Neural cell (in vitro differentiated cells): ENCODE measurements at regions not wholly inside any gene's neighbourhood (a gene's known extent, or its start where the extent isn't known, plus 50 kb on each side); places are given as distances from the start of the nearest gene placed in this dataset.

Experiments
- H2AFZ ChIP-seq: fragments of 200-600, 300-800 bp; sonication (generic), shearing (Covaris generic); 2 replicates; pipeline ENCODE4 v1.6.0; 2014; ENCODE audit warnings: low read depth, mild to moderate bottlenecking, antibody characterized with exemption, low read length, moderate library complexity
- H3F3A ChIP-seq: fragments of 200-600 bp; shearing (Covaris generic); 2 replicates; pipeline ENCODE4 v1.6.1; 2016; ENCODE audit warnings: mild to moderate bottlenecking, moderate library complexity, mixed read lengths, antibody characterized with exemption, low read length; ENCODE audit not compliant: insufficient read depth, poor library complexity, severe bottlenecking
- H3K27ac ChIP-seq: fragments of 200-600, 300-800 bp; sonication (generic), shearing (Covaris generic); 2 replicates; pipeline ENCODE4 v1.5.1; 2014; ENCODE audit warnings: mild to moderate bottlenecking, low read length, moderate library complexity
- H3K27me3 ChIP-seq: fragments of 300-800, 200-600 bp; sonication (generic), shearing (Covaris generic); 2 replicates; pipeline ENCODE4 v1.6.0; 2014; ENCODE audit warnings: mild to moderate bottlenecking, low read depth, low read length, moderate library complexity; ENCODE audit not compliant: insufficient read depth
- H3K36me3 ChIP-seq: fragments of 300-800, 200-600 bp; sonication (generic), shearing (Covaris generic); 2 replicates; pipeline ENCODE4 v1.5.1; 2014; ENCODE audit warnings: mild to moderate bottlenecking, antibody characterized with exemption, low read length, moderate library complexity; ENCODE audit not compliant: insufficient read depth
- H3K4me2 ChIP-seq: fragments of 300-800, 200-600 bp; sonication (generic), shearing (Covaris generic); 2 replicates; pipeline ENCODE4 v1.6.0; 2014; ENCODE audit warnings: mild to moderate bottlenecking, low read length
- H3K4me3 ChIP-seq: fragments of 300-800, 200-600 bp; sonication (generic), shearing (Covaris generic); 2 replicates; pipeline ENCODE4 v1.5.1; 2014; ENCODE audit warnings: mild to moderate bottlenecking, low read length, moderate library complexity
- H3K79me2 ChIP-seq: fragments of 200-600 bp; shearing (Covaris generic); replicated peaks from 2 replicates; pipeline ENCODE4 v1.6.0; 2014; ENCODE audit warnings: mild to moderate bottlenecking, low read length, moderate library complexity; ENCODE audit not compliant: insufficient read depth
- H3K9ac ChIP-seq: fragments of 300-800, 200-600 bp; sonication (generic), shearing (Covaris generic); 2 replicates; pipeline ENCODE4 v1.6.1; 2016; ENCODE audit warnings: mild to moderate bottlenecking, low read length, mixed read lengths
- H3K9me2 ChIP-seq: fragments of 200-600 bp; shearing (Covaris generic); 2 replicates; pipeline ENCODE4 v1.6.1; 2016; ENCODE audit warnings: mild to moderate bottlenecking, low read length, mixed read lengths; ENCODE audit not compliant: insufficient read depth
- H3K9me3 ChIP-seq: fragments of 200-600, 300-800 bp; sonication (generic), shearing (Covaris generic); 2 replicates; pipeline ENCODE4 v1.6.1; 2016; ENCODE audit warnings: mild to moderate bottlenecking, mixed run types, low read length, moderate library complexity, mixed read lengths
- H4K20me1 ChIP-seq: fragments of 200-600 bp; shearing (Covaris generic); 2 replicates; pipeline ENCODE4 v1.6.1; 2016; ENCODE audit warnings: mild to moderate bottlenecking, mixed run types; ENCODE audit not compliant: insufficient read depth
- EP300 ChIP-seq: fragments of 450-650 bp; conservative IDR thresholded peaks from 2 replicates; pipeline ENCODE4 v1.6.1; 2014; ENCODE audit warnings: antibody characterized with exemption, mild to moderate bottlenecking, moderate library complexity; ENCODE audit not compliant: poor library complexity, severe bottlenecking
- EZH2 ChIP-seq: fragments of 200-600, 300-800 bp; shearing (Covaris generic), sonication (generic); IDR thresholded peaks from 2 replicates; pipeline ENCODE4 v1.6.1; 2014; ENCODE audit warnings: antibody characterized with exemption, low read length, borderline replicate concordance, mild to moderate bottlenecking; ENCODE audit not compliant: insufficient read depth, poor library complexity, severe bottlenecking
- MXI1 ChIP-seq: fragments of 450-650 bp; conservative IDR thresholded peaks from 2 replicates; pipeline ENCODE4 v1.6.1; 2014; ENCODE audit warnings: antibody characterized with exemption, mild to moderate bottlenecking; ENCODE audit not compliant: poor library complexity, severe bottlenecking
- POLR2AphosphoS5 ChIP-seq: IDR thresholded peaks from 2 replicates; pipeline ENCODE4 v1.6.1; 2012
- RAD21 ChIP-seq: fragments of 450-650 bp; conservative IDR thresholded peaks from 2 replicates; pipeline ENCODE4 v1.6.1; 2014; ENCODE audit warnings: antibody characterized with exemption, mild to moderate bottlenecking, moderate library complexity
- SMC3 ChIP-seq: fragments of 450-650 bp; conservative IDR thresholded peaks from 2 replicates; pipeline ENCODE4 v1.6.1; 2014; ENCODE audit warnings: antibody characterized with exemption, mild to moderate bottlenecking, moderate library complexity; ENCODE audit not compliant: poor library complexity
- TAF1 ChIP-seq: IDR thresholded peaks from 2 replicates; pipeline ENCODE4 v1.6.1; 2012; ENCODE audit warnings: low read depth
- TF ChIP-seq, protein P1 (sequence below): IDR thresholded peaks from 2 replicates; pipeline ENCODE4 v1.6.1; 2012; ENCODE audit warnings: borderline replicate concordance
- TF ChIP-seq, protein P2 (sequence below): fragments of 450-650 bp; IDR thresholded peaks from 2 replicates; pipeline ENCODE4 v1.5.1; 2014; ENCODE audit warnings: antibody characterized with exemption, mild to moderate bottlenecking, moderate library complexity; ENCODE audit not compliant: poor library complexity, severe bottlenecking

DNA sequence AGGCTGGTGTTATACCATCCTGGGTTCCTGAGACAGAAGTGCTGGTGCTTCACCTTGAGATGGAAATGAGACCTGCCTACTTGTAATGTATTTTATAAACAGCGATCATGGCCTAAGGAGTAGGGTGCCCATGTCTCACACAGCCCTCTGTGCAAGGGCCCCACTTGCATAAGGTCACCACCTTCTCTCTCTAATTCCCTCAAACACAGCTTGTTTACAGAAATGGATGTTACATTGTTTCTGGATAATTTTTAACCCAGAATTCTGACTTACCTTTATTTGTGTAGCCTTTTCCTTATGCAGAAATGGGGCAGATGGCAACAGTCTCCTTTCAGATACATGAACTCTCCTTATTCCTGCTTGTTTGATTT lies 95.1 kb upstream of the UMPS start:
- Histone ChIP-seq H3F3A (no peaks in the 10 kb centered on the region), H3K4me3 (no peak overlapping the region), H3K9ac (no peak overlapping the region), H3K27ac (no peak overlapping the region), H3K27me3 (no peaks in the 10 kb centered on the region), H3K9me2 (no peaks in the 10 kb centered on the region), H2AFZ (no peak overlapping the region), H3K9me3 (no peaks in the 10 kb centered on the region), H3K79me2 (no peaks in the 10 kb centered on the region), H4K20me1 (no peaks in the 10 kb centered on the region), H3K4me2 (no peak overlapping the region), H3K36me3 (peaks cover 6% of the 10 kb centered on the region)
- TF ChIP-seq, protein P1, sequence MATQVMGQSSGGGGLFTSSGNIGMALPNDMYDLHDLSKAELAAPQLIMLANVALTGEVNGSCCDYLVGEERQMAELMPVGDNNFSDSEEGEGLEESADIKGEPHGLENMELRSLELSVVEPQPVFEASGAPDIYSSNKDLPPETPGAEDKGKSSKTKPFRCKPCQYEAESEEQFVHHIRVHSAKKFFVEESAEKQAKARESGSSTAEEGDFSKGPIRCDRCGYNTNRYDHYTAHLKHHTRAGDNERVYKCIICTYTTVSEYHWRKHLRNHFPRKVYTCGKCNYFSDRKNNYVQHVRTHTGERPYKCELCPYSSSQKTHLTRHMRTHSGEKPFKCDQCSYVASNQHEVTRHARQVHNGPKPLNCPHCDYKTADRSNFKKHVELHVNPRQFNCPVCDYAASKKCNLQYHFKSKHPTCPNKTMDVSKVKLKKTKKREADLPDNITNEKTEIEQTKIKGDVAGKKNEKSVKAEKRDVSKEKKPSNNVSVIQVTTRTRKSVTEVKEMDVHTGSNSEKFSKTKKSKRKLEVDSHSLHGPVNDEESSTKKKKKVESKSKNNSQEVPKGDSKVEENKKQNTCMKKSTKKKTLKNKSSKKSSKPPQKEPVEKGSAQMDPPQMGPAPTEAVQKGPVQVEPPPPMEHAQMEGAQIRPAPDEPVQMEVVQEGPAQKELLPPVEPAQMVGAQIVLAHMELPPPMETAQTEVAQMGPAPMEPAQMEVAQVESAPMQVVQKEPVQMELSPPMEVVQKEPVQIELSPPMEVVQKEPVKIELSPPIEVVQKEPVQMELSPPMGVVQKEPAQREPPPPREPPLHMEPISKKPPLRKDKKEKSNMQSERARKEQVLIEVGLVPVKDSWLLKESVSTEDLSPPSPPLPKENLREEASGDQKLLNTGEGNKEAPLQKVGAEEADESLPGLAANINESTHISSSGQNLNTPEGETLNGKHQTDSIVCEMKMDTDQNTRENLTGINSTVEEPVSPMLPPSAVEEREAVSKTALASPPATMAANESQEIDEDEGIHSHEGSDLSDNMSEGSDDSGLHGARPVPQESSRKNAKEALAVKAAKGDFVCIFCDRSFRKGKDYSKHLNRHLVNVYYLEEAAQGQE: no peak
- TF ChIP-seq RAD21: no peak
- TF ChIP-seq EZH2: no peak
- TF ChIP-seq, protein P2, sequence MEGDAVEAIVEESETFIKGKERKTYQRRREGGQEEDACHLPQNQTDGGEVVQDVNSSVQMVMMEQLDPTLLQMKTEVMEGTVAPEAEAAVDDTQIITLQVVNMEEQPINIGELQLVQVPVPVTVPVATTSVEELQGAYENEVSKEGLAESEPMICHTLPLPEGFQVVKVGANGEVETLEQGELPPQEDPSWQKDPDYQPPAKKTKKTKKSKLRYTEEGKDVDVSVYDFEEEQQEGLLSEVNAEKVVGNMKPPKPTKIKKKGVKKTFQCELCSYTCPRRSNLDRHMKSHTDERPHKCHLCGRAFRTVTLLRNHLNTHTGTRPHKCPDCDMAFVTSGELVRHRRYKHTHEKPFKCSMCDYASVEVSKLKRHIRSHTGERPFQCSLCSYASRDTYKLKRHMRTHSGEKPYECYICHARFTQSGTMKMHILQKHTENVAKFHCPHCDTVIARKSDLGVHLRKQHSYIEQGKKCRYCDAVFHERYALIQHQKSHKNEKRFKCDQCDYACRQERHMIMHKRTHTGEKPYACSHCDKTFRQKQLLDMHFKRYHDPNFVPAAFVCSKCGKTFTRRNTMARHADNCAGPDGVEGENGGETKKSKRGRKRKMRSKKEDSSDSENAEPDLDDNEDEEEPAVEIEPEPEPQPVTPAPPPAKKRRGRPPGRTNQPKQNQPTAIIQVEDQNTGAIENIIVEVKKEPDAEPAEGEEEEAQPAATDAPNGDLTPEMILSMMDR: no peak
- no peak for TF ChIP-seq MXI1
- TF ChIP-seq TAF1: no peak
- TF ChIP-seq EP300: no peak
- TF ChIP-seq SMC3: no peak
- TF ChIP-seq POLR2AphosphoS5: no peak

DNA sequence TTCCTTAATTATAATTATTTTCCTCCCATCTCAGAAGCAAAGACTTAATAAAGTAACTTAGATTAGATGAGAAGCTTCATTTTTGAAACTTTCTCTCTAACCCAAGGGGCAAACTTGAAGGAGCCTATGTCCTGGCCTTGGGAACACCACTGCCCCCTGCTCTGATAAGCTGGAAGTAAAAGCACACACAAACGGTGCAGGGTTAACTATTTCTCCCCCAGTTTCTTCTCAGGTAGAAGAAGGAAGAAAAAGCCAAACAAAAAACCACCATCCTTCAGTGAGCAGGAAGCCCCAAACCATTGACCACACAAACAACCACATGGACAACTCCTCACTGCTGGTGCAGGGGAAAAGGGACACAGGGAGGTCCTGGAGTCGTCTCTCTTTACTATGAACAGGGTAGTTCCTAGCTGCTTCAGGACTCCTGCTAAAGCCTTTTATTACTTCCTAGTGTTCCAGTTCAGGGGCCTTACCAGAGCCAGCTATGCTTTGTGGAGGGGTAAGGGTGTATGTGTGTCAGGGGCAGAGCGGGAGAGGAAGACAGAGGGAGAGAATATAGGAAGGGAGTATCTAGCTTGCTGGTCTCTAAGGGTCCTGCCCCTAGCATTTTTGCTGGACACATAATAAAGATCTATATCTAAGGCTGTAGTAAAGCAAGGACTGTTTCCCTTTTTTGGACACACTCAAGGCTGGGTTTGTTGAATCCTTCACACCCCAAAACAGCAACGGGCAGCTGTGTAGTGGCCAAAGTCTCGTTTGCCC lies 94.0 kb upstream of the UMPS start:
- H3K9me2 ChIP-seq: no peaks in the 10 kb centered on the region
- H3K27me3 ChIP-seq: no peaks in the 10 kb centered on the region
- H3K4me3 ChIP-seq: no peak overlapping the region
- H3K36me3 ChIP-seq: peaks cover 11% of the 10 kb centered on the region
- no peaks in the 10 kb centered on the region for H3K9me3 ChIP-seq
- TF ChIP-seq TAF1: no peak
- no peak for TF ChIP-seq SMC3
- TF ChIP-seq EZH2: no peak
- no peak for TF ChIP-seq POLR2AphosphoS5
- no peak for TF ChIP-seq RAD21
- no peak for TF ChIP-seq EP300
- TF ChIP-seq MXI1: no peak
- TF ChIP-seq, protein P2: no peak
- TF ChIP-seq, protein P1: no peak
- no peak overlapping the region for H3K4me2 ChIP-seq
- H4K20me1 ChIP-seq: no peaks in the 10 kb centered on the region
- no peaks in the 10 kb centered on the region for H3K79me2 ChIP-seq
- H3K9ac ChIP-seq: no peak overlapping the region
- H2AFZ ChIP-seq: no peak overlapping the region
- no peak overlapping the region for H3K27ac ChIP-seq
- no peaks in the 10 kb centered on the region for H3F3A ChIP-seq
